Prostate gland (tissue), 2 donors: ENCODE measurements at regions not wholly inside any gene's neighbourhood (a gene's known extent, or its start where the extent isn't known, plus 50 kb on each side); places are given as distances from the start of the nearest gene placed in this dataset.

Experiments used
- CTCF ChIP-seq, 4 experiments: fragments of 200-600 bp in 2 of 4; fragments of 450-650 bp in 2 of 4; sonication (generic) in 2 of 4; IDR thresholded peaks; 1 replicate in 3 of 4; 2 replicates in 1 of 4; pipeline ENCODE4 v1.5.1; 2016 to 2019; ENCODE audit warnings: antibody characterized with exemption in 4 of 4, mild to moderate bottlenecking in 2 of 4, moderate library complexity in 2 of 4
- POLR2A ChIP-seq: fragments of 450-650 bp; IDR thresholded peaks from one replicate; pipeline ENCODE4 v1.6.1; 2016; ENCODE audit warnings: antibody characterized with exemption, mild to moderate bottlenecking
- POLR2AphosphoS5 ChIP-seq: sonication (generic); formaldehyde crosslinking; IDR thresholded peaks from one replicate; pipeline ENCODE4 v1.6.1; 2017; ENCODE audit warnings: antibody characterized with exemption

DNA sequence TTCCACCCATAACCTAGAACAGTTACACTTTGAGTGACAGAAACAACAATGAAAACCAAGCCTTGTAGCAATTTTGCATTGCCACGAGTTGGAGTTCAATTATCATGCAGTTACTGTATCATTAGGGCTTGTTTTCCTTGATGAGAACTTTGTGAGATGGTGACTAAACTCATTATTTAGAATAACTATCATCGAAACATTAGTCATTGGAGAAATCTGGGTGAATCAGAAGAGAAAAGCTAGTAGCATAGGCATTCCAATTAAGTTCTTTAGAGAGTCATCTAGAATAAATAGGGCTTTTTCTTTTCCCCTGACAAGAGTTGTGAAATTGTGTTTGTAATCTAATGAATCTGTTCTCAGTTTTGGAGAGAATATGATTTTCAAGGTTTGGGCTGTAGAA lies 122.8 kb upstream of the DOCK10 start:
- no peak for TF ChIP-seq CTCF (IDR thresholded peaks at IDR 0.05)
- no peak for TF ChIP-seq POLR2A
- TF ChIP-seq POLR2AphosphoS5 = no peak
